Activated CD4-positive, alpha-beta T cell treated with anti-CD3 and anti-CD28 coated beads, Interleukin-10, Interleukin-2, amounts not matched to agents 100 ng/mL and 50 ng/mL, durations not matched to agents 16 hours and 8 hours (primary cell): ENCODE measurements at regions not wholly inside any gene's neighbourhood (a gene's known extent, or its start where the extent isn't known, plus 50 kb on each side); places are given as distances from the start of the nearest gene placed in this dataset.

ENCODE experiments used
- DNase-seq: peaks from one replicate; pipeline ENCODE4 v3.0.0-alpha.2; 2020

GRCh38 chrX:138298268-138298667 is 413.2 kb downstream of the FGF13 start:
- no peak for DNase-seq

DNA sequence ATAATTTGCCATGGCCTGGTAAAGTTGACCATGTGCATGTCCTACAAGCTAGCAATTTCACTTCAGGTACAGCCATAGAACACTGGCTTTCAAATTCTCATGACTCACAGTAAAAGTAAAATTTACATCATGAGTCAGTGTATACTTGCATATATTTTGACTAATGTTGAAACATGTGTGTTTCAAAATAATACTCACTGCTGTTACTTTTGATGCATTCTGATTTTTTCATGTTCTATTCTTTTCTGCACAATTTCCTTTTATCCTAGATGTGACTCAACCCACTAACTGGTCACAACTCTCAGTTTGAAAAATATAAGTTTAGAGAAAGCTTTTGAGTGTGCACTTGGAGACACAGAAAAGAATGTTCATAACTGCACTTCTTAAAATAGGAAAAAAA is 365.7 kb downstream of the FGF13 start:
- peak; percentile 71 for DNase-seq

- peak; percentile 26 for DNase-seq
These were observed 362.2 kb downstream of the FGF13 start for GRCh38 chrX:138349351-138349750.

GRCh38 chrX:138378876-138379275 is 332.6 kb downstream of the FGF13 start:
- no peak for DNase-seq

- no peak for DNase-seq
These were observed 303.4 kb downstream of the FGF13 start for GRCh38 chrX:138408101-138408500.

DNA sequence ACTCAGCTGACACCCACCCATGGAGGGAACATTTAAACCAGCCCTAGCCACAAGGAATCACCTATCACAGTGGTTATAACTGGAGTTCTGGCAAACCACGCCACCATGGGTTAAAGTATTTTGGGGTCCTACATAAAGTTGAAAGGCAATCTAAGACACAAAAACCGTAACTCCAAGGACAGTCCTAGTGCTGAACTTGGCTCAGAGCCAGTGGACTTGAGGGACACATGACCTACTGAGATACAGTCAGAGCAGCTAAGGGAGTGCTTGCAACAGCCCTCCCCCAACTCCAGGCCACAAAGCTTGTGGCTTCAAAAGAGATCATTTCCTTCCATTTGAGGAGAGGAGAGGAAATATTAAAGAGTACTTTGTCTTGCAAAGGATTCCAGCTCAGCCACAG is 300.5 kb downstream of the FGF13 start:
- DNase-seq, result no peak
